ENCODE measurements at regions not wholly inside any gene's neighbourhood (a gene's known extent, or its start where the extent isn't known, plus 50 kb on each side); places are given as distances from the start of the nearest gene placed in this dataset.

DNA sequence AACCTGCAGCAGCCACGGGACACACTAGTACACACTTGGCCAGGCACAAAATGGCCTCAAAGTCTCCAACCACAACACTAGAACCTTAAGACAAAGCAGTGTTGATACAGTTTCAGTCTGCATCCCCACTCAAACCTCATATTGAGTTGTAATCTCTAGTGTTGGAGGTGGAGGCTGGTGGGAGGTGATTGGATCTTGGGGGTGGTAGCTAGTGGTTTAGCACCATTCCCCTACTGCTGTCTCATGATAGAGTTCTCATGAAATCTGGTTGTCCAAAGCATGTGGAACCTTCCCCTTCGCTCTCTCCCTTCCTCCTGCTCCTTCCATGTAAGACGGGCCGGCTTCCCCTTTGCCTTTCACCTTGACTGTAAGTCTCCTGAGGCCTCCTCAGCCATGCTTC lies 638.7 kb downstream of the UQCRFS1 start:
- TF ChIP-seq ZNF274 (IDR thresholded peaks at IDR 0.05; ENCODE audit: low read depth, low read length) (no peak), YY1 (IDR thresholded peaks at IDR 0.05; ENCODE audit: insufficient read depth, insufficient read length) (no peak)

Data from NT2/D1 (cell line).